OCI-LY1 (cell line): ENCODE measurements at regions not wholly inside any gene's neighbourhood (a gene's known extent, or its start where the extent isn't known, plus 50 kb on each side); places are given as distances from the start of the nearest gene placed in this dataset.

Experiments used
- EZH2 ChIP-seq: fragments of 200-600 bp; sonication (generic), shearing (Covaris generic); IDR thresholded peaks from 2 replicates; pipeline ENCODE4 v1.8.0; 2017; ENCODE audit warnings: borderline replicate concordance, mixed run types, mild to moderate bottlenecking, antibody characterized with exemption, low read length, moderate library complexity, mixed read lengths
- TF ChIP-seq, protein P1 (sequence below): fragments of 200-600 bp; sonication (generic), shearing (Covaris generic); IDR thresholded peaks from 2 replicates; pipeline ENCODE4 v1.5.1; 2017; ENCODE audit warnings: mild to moderate bottlenecking, antibody characterized with exemption, low read length, moderate library complexity, mixed read lengths

DNA sequence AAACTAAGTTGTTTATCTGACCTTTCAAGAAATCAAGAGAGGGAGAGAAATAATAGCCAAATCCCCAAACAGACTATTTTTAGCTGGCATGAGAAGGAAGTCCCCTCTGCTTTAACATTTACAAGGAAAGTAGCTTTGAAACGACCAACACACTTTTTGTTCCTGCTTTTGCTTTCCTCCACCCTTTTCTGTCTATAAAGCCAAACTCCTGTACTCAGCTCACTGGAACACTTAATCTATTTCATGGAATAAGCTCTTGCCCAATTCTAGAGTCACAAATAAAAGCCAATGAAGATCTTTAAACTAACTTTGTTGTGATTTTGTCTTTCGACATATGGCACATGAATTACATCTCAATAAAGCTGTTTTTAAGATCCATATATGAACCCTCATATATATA lies 86.8 kb upstream of the CCDC71L start:
- TF ChIP-seq, protein P1, sequence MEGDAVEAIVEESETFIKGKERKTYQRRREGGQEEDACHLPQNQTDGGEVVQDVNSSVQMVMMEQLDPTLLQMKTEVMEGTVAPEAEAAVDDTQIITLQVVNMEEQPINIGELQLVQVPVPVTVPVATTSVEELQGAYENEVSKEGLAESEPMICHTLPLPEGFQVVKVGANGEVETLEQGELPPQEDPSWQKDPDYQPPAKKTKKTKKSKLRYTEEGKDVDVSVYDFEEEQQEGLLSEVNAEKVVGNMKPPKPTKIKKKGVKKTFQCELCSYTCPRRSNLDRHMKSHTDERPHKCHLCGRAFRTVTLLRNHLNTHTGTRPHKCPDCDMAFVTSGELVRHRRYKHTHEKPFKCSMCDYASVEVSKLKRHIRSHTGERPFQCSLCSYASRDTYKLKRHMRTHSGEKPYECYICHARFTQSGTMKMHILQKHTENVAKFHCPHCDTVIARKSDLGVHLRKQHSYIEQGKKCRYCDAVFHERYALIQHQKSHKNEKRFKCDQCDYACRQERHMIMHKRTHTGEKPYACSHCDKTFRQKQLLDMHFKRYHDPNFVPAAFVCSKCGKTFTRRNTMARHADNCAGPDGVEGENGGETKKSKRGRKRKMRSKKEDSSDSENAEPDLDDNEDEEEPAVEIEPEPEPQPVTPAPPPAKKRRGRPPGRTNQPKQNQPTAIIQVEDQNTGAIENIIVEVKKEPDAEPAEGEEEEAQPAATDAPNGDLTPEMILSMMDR = no peak
- no peak for TF ChIP-seq EZH2
